WTC11 (cell line): ENCODE measurements at regions not wholly inside any gene's neighbourhood (a gene's known extent, or its start where the extent isn't known, plus 50 kb on each side); places are given as distances from the start of the nearest gene placed in this dataset.

ENCODE experiments used
- ATAC-seq: fragments of 200-7000 bp; cut with Tn5 transposase; 2 replicates; pipeline ENCODE4 v1.10.0; 2021; ENCODE audit warnings: mild to moderate bottlenecking, moderate library complexity
- CTCF ChIA-PET: fragments of 300-600 bp; sonication (Branson Sonifier 250); formaldehyde crosslinking; loops from one replicate; lab custom pipeline; 2021; ENCODE audit warnings: antibody characterized with exemption; lab: Charles Lee
- POLR2A ChIA-PET: fragments of 350-600 bp; sonication (Branson Sonifier 250); formaldehyde crosslinking; loops from one replicate; lab custom pipeline; 2021; ENCODE audit warnings: antibody characterized with exemption; lab: Charles Lee
- DNase-seq: peaks from one replicate; pipeline ENCODE4 v3.0.0; 2021; ENCODE audit warnings: low spot score
- H3K27ac Mint-ChIP-seq: 2 replicates; pipeline ENCODE4 v1.8.0; 2021; ENCODE audit warnings: mixed read lengths
- H3K27me3 Mint-ChIP-seq: 2 replicates; pipeline ENCODE4 v1.8.0; 2021; ENCODE audit warnings: low read depth, mild to moderate bottlenecking, moderate library complexity, mixed read lengths
- H3K36me3 Mint-ChIP-seq: 2 replicates; pipeline ENCODE4 v1.8.0; 2021; ENCODE audit warnings: mixed read lengths
- H3K4me1 Mint-ChIP-seq: 2 replicates; pipeline ENCODE4 v1.8.0; 2022; ENCODE audit warnings: mixed read lengths
- H3K4me3 Mint-ChIP-seq: 2 replicates; pipeline ENCODE4 v1.8.0; 2021; ENCODE audit warnings: mild to moderate bottlenecking, moderate library complexity, mixed read lengths
- H3K9me3 Mint-ChIP-seq: 2 replicates; pipeline ENCODE4 v1.8.0; 2021; ENCODE audit warnings: mixed read lengths
- CBFB ChIP-seq: sonication (generic); formaldehyde crosslinking; IDR thresholded peaks from 2 replicates; pipeline ENCODE4 v1.8.1; 2022; ENCODE audit warnings: mild to moderate bottlenecking, low read depth, missing genetic modification reagents
- E2F5 ChIP-seq: sonication (generic); formaldehyde crosslinking; IDR thresholded peaks from 2 replicates; pipeline ENCODE4 v1.8.1; 2022; ENCODE audit warnings: mild to moderate bottlenecking, moderate library complexity, missing genetic modification reagents
- ELF4 ChIP-seq: sonication (generic); formaldehyde crosslinking; IDR thresholded peaks from 2 replicates; pipeline ENCODE4 v1.8.1; 2022; ENCODE audit warnings: low read depth, mild to moderate bottlenecking, moderate library complexity, missing genetic modification reagents
- FOXK1 ChIP-seq: sonication (generic); formaldehyde crosslinking; IDR thresholded peaks from 2 replicates; pipeline ENCODE4 v1.8.0; 2022; ENCODE audit warnings: mild to moderate bottlenecking, moderate library complexity, missing genetic modification reagents
- FOXP4 ChIP-seq: sonication (generic); formaldehyde crosslinking; IDR thresholded peaks from 2 replicates; pipeline ENCODE4 v1.8.0; 2022; ENCODE audit warnings: mild to moderate bottlenecking, missing genetic modification reagents
- IRF2 ChIP-seq: sonication (generic); formaldehyde crosslinking; IDR thresholded peaks from 2 replicates; pipeline ENCODE4 v1.8.0; 2022; ENCODE audit warnings: low read depth, missing genetic modification reagents, borderline replicate concordance
- MLX ChIP-seq: sonication (generic); formaldehyde crosslinking; IDR thresholded peaks from 2 replicates; pipeline ENCODE4 v1.8.1; 2023; ENCODE audit warnings: mild to moderate bottlenecking, missing genetic modification reagents, moderate library complexity
- NR2C2 ChIP-seq: sonication (generic); formaldehyde crosslinking; IDR thresholded peaks from 2 replicates; pipeline ENCODE4 v1.8.0; 2022; ENCODE audit warnings: mild to moderate bottlenecking, missing genetic modification reagents
- OVOL2 ChIP-seq: fragments of 250-450 bp; sonication (Bioruptor Pico); IDR thresholded peaks from 2 replicates; pipeline ENCODE4 v1.9.0; 2021; ENCODE audit warnings: mild to moderate bottlenecking, borderline replicate concordance
- RORB ChIP-seq: fragments of 250-450 bp; sonication (Bioruptor Pico); IDR thresholded peaks from 2 replicates; pipeline ENCODE4 v1.9.0; 2021; ENCODE audit warnings: mild to moderate bottlenecking
- SMAD3 ChIP-seq: sonication (generic); formaldehyde crosslinking; IDR thresholded peaks from 2 replicates; pipeline ENCODE4 v1.8.0; 2022; ENCODE audit warnings: missing genetic modification reagents, mild to moderate bottlenecking, borderline replicate concordance
- TEAD4 ChIP-seq: sonication (generic); formaldehyde crosslinking; IDR thresholded peaks from 2 replicates; pipeline ENCODE4 v1.8.0; 2022; ENCODE audit warnings: mild to moderate bottlenecking, missing genetic modification reagents
- TP53 ChIP-seq: sonication (generic); formaldehyde crosslinking; IDR thresholded peaks from 2 replicates; pipeline ENCODE4 v1.8.1; 2023; ENCODE audit warnings: mild to moderate bottlenecking, missing genetic modification reagents
- ZBTB21 ChIP-seq: sonication (generic); formaldehyde crosslinking; IDR thresholded peaks from 2 replicates; pipeline ENCODE4 v1.8.1; 2023; ENCODE audit warnings: mild to moderate bottlenecking, missing genetic modification reagents, borderline replicate concordance
- ZNF232 ChIP-seq: sonication (generic); formaldehyde crosslinking; IDR thresholded peaks from 2 replicates; pipeline ENCODE4 v1.8.0; 2022; ENCODE audit warnings: mild to moderate bottlenecking, missing genetic modification reagents
- ZNF263 ChIP-seq: sonication (generic); formaldehyde crosslinking; IDR thresholded peaks from 2 replicates; pipeline ENCODE4 v1.8.1; 2022; ENCODE audit warnings: low read depth, mild to moderate bottlenecking, moderate library complexity, missing genetic modification reagents
- ZNF317 ChIP-seq: sonication (generic); formaldehyde crosslinking; IDR thresholded peaks from 2 replicates; pipeline ENCODE4 v1.8.1; 2023; ENCODE audit warnings: low read depth, mild to moderate bottlenecking, moderate library complexity, missing genetic modification reagents, borderline replicate concordance
- TF ChIP-seq, protein P1 (sequence below): fragments of 250-450 bp; sonication (Bioruptor Pico); IDR thresholded peaks from 2 replicates; pipeline ENCODE4 v2.1.2; 2022; ENCODE audit warnings: mild to moderate bottlenecking, moderate library complexity
- TF ChIP-seq, protein P2 (sequence below): sonication (generic); formaldehyde crosslinking; IDR thresholded peaks from 2 replicates; pipeline ENCODE4 v1.8.1; 2022; ENCODE audit warnings: low read depth, mild to moderate bottlenecking, moderate library complexity, missing genetic modification reagents, borderline replicate concordance
- TF ChIP-seq, protein P3 (sequence below): fragments of 250-450 bp; sonication (Bioruptor Pico); IDR thresholded peaks from 2 replicates; pipeline ENCODE4 v1.9.0; 2021; ENCODE audit warnings: moderate library complexity, mild to moderate bottlenecking, inconsistent platforms, borderline replicate concordance
- TF ChIP-seq, protein P4 (sequence below): sonication (generic); formaldehyde crosslinking; IDR thresholded peaks from 2 replicates; pipeline ENCODE4 v1.8.1; 2023; ENCODE audit warnings: mild to moderate bottlenecking, missing genetic modification reagents
- TF ChIP-seq, protein P5 (sequence below): fragments of 250-450 bp; sonication (Bioruptor Pico); IDR thresholded peaks from 2 replicates; pipeline ENCODE4 v1.9.0; 2021; ENCODE audit warnings: mild to moderate bottlenecking

DNA sequence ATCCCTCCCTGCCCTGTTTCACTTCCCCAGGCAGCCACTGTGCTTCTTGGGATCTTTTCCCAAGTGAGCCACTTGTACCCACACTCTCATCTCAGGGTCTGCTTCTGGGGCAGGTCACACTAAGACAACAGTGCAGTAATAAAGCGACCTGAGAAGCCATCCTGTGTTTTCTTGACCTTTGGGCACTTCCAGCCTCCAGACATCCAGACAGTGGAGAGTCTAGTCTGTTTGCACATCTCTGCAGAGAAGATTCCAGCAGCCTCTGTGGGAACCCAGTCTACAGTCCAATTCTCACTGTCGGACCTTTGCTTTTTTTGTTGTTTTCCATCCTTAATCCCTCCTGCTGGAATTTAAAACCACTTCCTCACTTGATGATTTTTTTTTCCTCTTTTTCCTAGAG is 50.3 kb upstream of the ATP6AP2 start (continued):
- TF ChIP-seq, protein P1, sequence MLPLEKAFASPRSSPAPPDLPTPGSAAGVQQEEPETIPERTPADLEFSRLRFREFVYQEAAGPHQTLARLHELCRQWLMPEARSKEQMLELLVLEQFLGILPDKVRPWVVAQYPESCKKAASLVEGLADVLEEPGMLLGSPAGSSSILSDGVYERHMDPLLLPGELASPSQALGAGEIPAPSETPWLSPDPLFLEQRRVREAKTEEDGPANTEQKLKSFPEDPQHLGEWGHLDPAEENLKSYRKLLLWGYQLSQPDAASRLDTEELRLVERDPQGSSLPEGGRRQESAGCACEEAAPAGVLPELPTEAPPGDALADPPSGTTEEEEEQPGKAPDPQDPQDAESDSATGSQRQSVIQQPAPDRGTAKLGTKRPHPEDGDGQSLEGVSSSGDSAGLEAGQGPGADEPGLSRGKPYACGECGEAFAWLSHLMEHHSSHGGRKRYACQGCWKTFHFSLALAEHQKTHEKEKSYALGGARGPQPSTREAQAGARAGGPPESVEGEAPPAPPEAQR (CRISPR knock-in tag), result no peak
- TF ChIP-seq CBFB (CRISPR knock-in tag) (no peak), ZNF317 (CRISPR knock-in tag) (no peak)
- TF ChIP-seq, all 79 proteins: peak for 0

DNA sequence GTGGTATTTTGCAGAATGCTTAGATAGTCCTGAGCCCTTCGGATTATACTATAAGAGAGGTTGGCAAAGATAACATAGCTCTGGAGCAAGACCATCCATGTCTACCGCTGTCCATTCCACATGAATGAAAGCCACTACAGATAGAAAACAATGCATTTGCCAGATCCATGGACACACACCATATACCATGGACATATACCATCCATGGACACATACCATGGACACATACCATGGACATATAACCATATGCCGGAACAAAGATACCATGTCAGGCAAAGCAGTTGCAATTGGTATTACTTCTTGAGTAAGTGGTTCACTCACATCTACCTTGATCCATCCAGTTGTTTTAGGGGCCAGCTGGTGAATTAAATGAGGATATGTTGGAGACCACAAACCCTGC is 53.2 kb upstream of the ATP6AP2 start:
- peaks cover 8% of the 10 kb centered on the region for H3K4me1 Mint-ChIP-seq
- H3K36me3 Mint-ChIP-seq, result no peaks in the 10 kb centered on the region
- peaks cover 3% of the 10 kb centered on the region; the same call in 1 of the 2 replicates for H3K9me3 Mint-ChIP-seq
- ATAC-seq, result no peak
- CTCF ChIA-PET, result no interaction called here
- TF ChIP-seq SMAD3 (CRISPR knock-in tag) (no peak), ZNF232 (no peak), IRF2 (no peak), TP53 (CRISPR knock-in tag) (no peak), ZNF317 (CRISPR knock-in tag) (no peak), ZBTB21 (CRISPR knock-in tag) (no peak), OVOL2 (CRISPR knock-in tag) (no peak), RORB (CRISPR knock-in tag) (no peak), CBFB (CRISPR knock-in tag) (no peak), MLX (CRISPR knock-in tag) (no peak), FOXP4 (CRISPR knock-in tag) (no peak), NR2C2 (CRISPR knock-in tag) (no peak), ZNF263 (CRISPR knock-in tag) (no peak)
- TF ChIP-seq, protein P2, sequence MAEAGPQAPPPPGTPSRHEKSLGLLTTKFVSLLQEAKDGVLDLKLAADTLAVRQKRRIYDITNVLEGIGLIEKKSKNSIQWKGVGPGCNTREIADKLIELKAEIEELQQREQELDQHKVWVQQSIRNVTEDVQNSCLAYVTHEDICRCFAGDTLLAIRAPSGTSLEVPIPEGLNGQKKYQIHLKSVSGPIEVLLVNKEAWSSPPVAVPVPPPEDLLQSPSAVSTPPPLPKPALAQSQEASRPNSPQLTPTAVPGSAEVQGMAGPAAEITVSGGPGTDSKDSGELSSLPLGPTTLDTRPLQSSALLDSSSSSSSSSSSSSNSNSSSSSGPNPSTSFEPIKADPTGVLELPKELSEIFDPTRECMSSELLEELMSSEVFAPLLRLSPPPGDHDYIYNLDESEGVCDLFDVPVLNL (CRISPR knock-in tag), result no peak
- TF ChIP-seq, protein P3, sequence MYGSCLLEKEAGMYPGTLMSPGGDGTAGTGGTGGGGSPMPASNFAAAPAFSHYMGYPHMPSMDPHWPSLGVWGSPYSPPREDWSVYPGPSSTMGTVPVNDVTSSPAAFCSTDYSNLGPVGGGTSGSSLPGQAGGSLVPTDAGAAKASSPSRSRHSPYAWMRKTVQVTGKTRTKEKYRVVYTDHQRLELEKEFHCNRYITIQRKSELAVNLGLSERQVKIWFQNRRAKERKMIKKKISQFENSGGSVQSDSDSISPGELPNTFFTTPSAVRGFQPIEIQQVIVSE (CRISPR knock-in tag), result no peak
- no peak overlapping the region for H3K4me3 Mint-ChIP-seq
- H3K27me3 Mint-ChIP-seq, result no peaks in the 10 kb centered on the region
- DNase-seq, result no peak
- POLR2A ChIA-PET, result no interaction called here
- H3K27ac Mint-ChIP-seq, result no peak overlapping the region

DNA sequence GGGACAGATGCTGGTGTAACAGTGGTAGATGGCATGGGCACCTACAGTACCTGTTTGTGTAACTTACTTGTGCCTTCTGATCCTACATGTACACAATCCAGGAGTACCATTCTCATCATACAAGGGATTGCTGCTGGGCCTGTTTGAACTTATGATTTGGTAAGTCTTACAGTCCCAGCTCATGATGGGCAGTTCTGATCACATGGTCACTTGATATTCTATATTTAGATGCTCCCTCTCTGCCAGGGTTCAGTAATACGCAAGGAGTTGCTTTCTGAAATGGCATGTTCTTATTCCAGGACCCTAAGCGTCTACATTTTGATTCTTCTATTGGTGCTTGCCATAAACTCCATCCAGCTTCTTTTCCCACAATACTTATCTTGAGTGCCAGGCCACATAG is 54.4 kb upstream of the ATP6AP2 start:
- ChIA-PET POLR2A (no interaction called here), CTCF (no interaction called here)
- Mint-ChIP-seq H3K4me1 (peaks cover 6% of the 10 kb centered on the region), H3K27me3 (no peaks in the 10 kb centered on the region), H3K9me3 (peaks cover 3% of the 10 kb centered on the region; the same call in 1 of the 2 replicates), H3K4me3 (no peak overlapping the region), H3K36me3 (no peaks in the 10 kb centered on the region), H3K27ac (no peak overlapping the region)
- no peak for ATAC-seq
- DNase-seq, result no peak
- TF ChIP-seq TEAD4 (CRISPR knock-in tag) (no peak), SMAD3 (CRISPR knock-in tag) (no peak), E2F5 (no peak), ELF4 (CRISPR knock-in tag) (no peak), FOXP4 (CRISPR knock-in tag) (no peak), FOXK1 (CRISPR knock-in tag) (no peak), OVOL2 (CRISPR knock-in tag) (no peak)
- TF ChIP-seq, protein P4, sequence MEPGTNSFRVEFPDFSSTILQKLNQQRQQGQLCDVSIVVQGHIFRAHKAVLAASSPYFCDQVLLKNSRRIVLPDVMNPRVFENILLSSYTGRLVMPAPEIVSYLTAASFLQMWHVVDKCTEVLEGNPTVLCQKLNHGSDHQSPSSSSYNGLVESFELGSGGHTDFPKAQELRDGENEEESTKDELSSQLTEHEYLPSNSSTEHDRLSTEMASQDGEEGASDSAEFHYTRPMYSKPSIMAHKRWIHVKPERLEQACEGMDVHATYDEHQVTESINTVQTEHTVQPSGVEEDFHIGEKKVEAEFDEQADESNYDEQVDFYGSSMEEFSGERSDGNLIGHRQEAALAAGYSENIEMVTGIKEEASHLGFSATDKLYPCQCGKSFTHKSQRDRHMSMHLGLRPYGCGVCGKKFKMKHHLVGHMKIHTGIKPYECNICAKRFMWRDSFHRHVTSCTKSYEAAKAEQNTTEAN (CRISPR knock-in tag), result no peak
- TF ChIP-seq, protein P5, sequence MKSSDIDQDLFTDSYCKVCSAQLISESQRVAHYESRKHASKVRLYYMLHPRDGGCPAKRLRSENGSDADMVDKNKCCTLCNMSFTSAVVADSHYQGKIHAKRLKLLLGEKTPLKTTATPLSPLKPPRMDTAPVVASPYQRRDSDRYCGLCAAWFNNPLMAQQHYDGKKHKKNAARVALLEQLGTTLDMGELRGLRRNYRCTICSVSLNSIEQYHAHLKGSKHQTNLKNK, result no peak
